Vagina (tissue), 2 donors: ENCODE measurements at regions not wholly inside any gene's neighbourhood (a gene's known extent, or its start where the extent isn't known, plus 50 kb on each side); places are given as distances from the start of the nearest gene placed in this dataset.

Experiments used
- DNase-seq, 2 donors: peaks; one replicate each; pipeline ENCODE4 v3.0.0-alpha.2; 2017; ENCODE audit errors: extremely low spot score in 2 of 2
- H3K27ac ChIP-seq: fragments of 200-600 bp; sonication (generic); one replicate; pipeline ENCODE4 v1.5.1; 2019
- H3K27me3 ChIP-seq: fragments of 200-600 bp; sonication (generic); one replicate; pipeline ENCODE4 v1.5.1; 2019
- H3K36me3 ChIP-seq, 2 donors: fragments of 200-600 bp; sonication (generic); one replicate each; pipeline ENCODE4 v1.5.1; 2017 to 2019
- H3K4me1 ChIP-seq: fragments of 200-600 bp; sonication (generic); one replicate; pipeline ENCODE4 v1.5.1; 2019
- H3K4me3 ChIP-seq, 2 donors: fragments of 200-600 bp; sonication (generic); 1 replicate in 1 of 2; 2 replicates in 1 of 2; pipeline ENCODE4 v1.5.1; 2016 to 2019
- H3K9me3 ChIP-seq: fragments of 200-600 bp; sonication (generic); one replicate; pipeline ENCODE4 v1.5.1; 2019
- POLR2A ChIP-seq, 2 donors: fragments of 450-650 bp; IDR thresholded peaks; one replicate each; pipeline ENCODE4 v1.6.1; 2017; ENCODE audit warnings: antibody characterized with exemption in 2 of 2, mild to moderate bottlenecking in 2 of 2, moderate library complexity in 2 of 2
- POLR2AphosphoS5 ChIP-seq, 2 donors: sonication (generic); formaldehyde crosslinking; IDR thresholded peaks; one replicate each; pipeline ENCODE4 v1.9.0; 2017; ENCODE audit warnings: antibody characterized with exemption in 2 of 2, mild to moderate bottlenecking in 2 of 2, low read depth in 1 of 2; ENCODE audit not compliant: insufficient read depth in 1 of 2
- intact Hi-C: fragments of 100-400 bp; cut with DNase I; formaldehyde crosslinking; loops from one replicate; pipeline ENCODE4 v1.15.1; 2023
- TF ChIP-seq, protein P1 (sequence below), 3 experiments: fragments of 450-650 bp in 2 of 3; fragments of 200-600 bp in 1 of 3; sonication (generic) in 1 of 3; IDR thresholded peaks; one replicate each; pipeline ENCODE4 v1.5.1; 2017 to 2019; ENCODE audit warnings: antibody characterized with exemption in 3 of 3, mild to moderate bottlenecking in 2 of 3, moderate library complexity in 2 of 3

DNA sequence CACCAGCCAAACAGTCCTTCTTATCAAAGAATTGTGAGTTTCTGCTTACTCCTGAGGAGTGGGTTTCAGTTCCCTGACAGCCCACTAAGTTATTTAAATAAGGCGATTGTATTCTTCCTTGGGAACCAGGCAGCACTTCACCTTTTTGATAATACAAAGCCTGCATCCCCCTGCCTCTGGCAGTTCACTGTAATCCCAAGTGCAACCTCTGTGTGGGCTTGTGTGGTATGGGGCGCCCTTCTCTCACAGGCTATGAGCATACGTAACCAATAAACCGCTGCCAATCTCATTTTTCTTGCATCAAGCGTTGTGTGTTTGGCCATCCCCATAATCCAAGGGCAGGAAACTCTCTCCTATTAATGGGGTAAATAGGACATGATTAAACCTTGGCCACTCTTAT, 1025.6 kb downstream of the NSUN3 start:
- Histone ChIP-seq H3K9me3 (no peaks in the 10 kb centered on the region), H3K36me3 (no peaks in the 10 kb centered on the region), H3K4me3 (no peak overlapping the region), H3K4me1 (no peaks in the 10 kb centered on the region), H3K27ac (no peak overlapping the region), H3K27me3 (no peaks in the 10 kb centered on the region)
- intact Hi-C loops = no loop called here
- TF ChIP-seq POLR2A (IDR thresholded peaks at IDR 0.05) (no peak), POLR2AphosphoS5 (IDR thresholded peaks at IDR 0.05; ENCODE audit: insufficient read depth in 1 of 2, low read depth in 1 of 2) (no peak)
- TF ChIP-seq, protein P1, sequence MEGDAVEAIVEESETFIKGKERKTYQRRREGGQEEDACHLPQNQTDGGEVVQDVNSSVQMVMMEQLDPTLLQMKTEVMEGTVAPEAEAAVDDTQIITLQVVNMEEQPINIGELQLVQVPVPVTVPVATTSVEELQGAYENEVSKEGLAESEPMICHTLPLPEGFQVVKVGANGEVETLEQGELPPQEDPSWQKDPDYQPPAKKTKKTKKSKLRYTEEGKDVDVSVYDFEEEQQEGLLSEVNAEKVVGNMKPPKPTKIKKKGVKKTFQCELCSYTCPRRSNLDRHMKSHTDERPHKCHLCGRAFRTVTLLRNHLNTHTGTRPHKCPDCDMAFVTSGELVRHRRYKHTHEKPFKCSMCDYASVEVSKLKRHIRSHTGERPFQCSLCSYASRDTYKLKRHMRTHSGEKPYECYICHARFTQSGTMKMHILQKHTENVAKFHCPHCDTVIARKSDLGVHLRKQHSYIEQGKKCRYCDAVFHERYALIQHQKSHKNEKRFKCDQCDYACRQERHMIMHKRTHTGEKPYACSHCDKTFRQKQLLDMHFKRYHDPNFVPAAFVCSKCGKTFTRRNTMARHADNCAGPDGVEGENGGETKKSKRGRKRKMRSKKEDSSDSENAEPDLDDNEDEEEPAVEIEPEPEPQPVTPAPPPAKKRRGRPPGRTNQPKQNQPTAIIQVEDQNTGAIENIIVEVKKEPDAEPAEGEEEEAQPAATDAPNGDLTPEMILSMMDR (IDR thresholded peaks at IDR 0.05) = no peak
- DNase-seq = no peak

DNA sequence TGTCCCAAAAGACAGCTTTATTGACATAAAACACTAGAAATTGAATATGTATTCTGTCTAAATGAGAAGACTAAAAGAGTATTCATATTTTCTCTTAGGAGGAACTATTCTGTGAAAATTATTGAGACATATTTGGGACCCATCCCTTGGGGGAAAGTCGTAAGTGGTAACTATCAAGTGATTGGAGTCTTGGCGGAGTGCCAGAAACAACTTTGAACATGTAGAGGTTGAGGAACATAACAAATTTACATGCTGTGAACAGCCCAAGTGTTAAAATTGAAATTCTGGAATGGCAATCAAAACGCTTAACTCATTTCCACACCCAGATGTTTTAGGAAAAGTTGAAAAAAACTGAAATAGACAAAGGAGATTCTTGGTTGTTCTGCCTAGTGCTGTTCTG, 1034.6 kb downstream of the NSUN3 start:
- Histone ChIP-seq H3K4me1 (no peaks in the 10 kb centered on the region), H3K4me3 (no peak overlapping the region), H3K27me3 (no peaks in the 10 kb centered on the region), H3K27ac (no peak overlapping the region), H3K9me3 (no peaks in the 10 kb centered on the region), H3K36me3 (no peaks in the 10 kb centered on the region)
- intact Hi-C loops = no loop called here
- DNase-seq = no peak
- TF ChIP-seq POLR2AphosphoS5 (IDR thresholded peaks at IDR 0.05; ENCODE audit: insufficient read depth in 1 of 2, low read depth in 1 of 2) = no peak
- TF ChIP-seq, protein P1 (IDR thresholded peaks at IDR 0.05) = no peak
- TF ChIP-seq POLR2A (IDR thresholded peaks at IDR 0.05) = no peak

DNA sequence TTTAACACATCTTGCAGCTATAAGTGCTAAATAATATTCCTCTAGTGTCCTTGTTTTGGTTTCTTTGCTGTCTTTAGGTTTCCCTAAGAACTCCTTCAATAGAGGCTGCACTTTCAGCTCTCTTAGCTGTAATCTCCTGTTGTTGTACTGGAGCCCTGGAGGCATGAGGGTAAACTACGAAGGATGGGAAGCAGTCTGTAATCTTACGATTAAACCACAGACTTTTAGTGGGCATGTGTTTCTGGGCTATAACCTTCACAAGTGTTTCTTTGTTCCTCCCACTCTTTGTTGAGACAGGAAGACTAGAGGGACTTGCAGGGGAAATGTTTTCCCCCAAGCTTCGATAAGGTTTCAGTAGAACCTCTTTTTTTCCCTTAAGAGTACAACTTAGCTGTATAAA, 1058.1 kb downstream of the NSUN3 start:
- Histone ChIP-seq H3K4me1 (no peaks in the 10 kb centered on the region), H3K9me3 (no peaks in the 10 kb centered on the region), H3K27ac (no peak overlapping the region), H3K36me3 (no peaks in the 10 kb centered on the region), H3K4me3 (no peak overlapping the region), H3K27me3 (no peaks in the 10 kb centered on the region)
- TF ChIP-seq, protein P1 (IDR thresholded peaks at IDR 0.05) = no peak
- TF ChIP-seq POLR2AphosphoS5 (IDR thresholded peaks at IDR 0.05; ENCODE audit: insufficient read depth in 1 of 2, low read depth in 1 of 2) = no peak
- no peak for TF ChIP-seq POLR2A (IDR thresholded peaks at IDR 0.05)
- no peak for DNase-seq
- intact Hi-C loops = no loop called here

DNA sequence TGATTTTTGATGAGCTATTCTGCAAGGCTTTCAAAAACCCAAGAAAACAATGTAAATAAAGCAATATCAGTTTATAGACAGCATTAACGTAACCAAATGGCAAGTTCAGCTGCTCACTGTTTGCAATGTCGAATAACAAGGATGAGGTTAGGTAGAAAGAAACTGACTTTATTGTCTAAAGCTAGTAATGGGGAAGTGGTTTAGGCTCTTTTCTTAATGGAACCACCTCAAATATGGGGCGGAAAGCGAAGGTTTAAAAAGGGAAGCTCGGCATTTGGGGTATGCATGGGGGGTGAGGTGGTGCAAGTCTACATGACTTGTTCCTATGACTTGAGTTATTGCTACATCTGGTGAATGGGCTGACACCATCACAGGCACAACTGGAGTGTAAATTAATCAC, 1060.2 kb downstream of the NSUN3 start:
- no peak overlapping the region for H3K27ac ChIP-seq
- no peaks in the 10 kb centered on the region for H3K9me3 ChIP-seq
- intact Hi-C loops = no loop called here
- H3K4me1 ChIP-seq = no peaks in the 10 kb centered on the region
- no peak overlapping the region for H3K4me3 ChIP-seq
- H3K36me3 ChIP-seq = no peaks in the 10 kb centered on the region
- H3K27me3 ChIP-seq = no peaks in the 10 kb centered on the region
- no peak for DNase-seq
- TF ChIP-seq, protein P1 (IDR thresholded peaks at IDR 0.05) = no peak
- TF ChIP-seq POLR2AphosphoS5 (IDR thresholded peaks at IDR 0.05; ENCODE audit: insufficient read depth in 1 of 2, low read depth in 1 of 2) = no peak
- TF ChIP-seq POLR2A (IDR thresholded peaks at IDR 0.05) = no peak

DNA sequence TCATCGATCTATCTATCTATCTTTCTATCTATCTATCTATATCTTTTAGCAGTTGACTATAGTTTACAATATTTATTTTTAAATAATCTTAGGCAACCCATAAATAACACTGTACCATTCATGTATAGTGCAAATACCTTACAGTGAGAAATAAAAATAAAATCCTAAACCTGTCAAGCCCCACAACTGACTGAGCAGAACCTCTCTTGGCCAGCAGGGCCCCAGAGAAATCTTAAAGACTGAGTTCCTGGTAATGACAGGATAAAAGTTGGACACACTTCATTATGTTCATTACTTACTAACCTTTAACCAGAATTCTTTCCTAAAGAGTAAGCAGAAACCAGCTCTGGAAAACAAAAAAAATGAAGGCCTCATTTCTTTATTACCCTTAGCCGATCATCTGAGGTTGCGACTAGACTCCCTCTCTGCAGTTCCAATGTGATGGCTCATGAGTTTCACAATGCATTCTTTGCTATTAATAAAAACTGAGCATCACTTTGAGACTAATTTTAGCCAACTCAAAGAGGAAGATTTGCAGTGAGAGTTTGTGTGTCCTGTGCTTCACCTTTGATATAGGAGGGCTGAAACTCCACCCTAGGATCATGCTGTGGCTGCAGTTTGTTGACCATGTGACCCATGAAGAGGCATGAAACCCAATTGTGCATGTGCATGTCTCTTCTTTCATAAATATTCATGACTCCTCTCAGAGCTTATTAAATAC, 1072.0 kb downstream of the NSUN3 start:
- H3K27me3 ChIP-seq = no peaks in the 10 kb centered on the region
- H3K4me3 ChIP-seq = no peak overlapping the region
- TF ChIP-seq POLR2A (IDR thresholded peaks at IDR 0.05) (no peak), POLR2AphosphoS5 (IDR thresholded peaks at IDR 0.05; ENCODE audit: insufficient read depth in 1 of 2, low read depth in 1 of 2) (no peak)
- TF ChIP-seq, protein P1 (IDR thresholded peaks at IDR 0.05) = no peak
- DNase-seq = no peak
- H3K27ac ChIP-seq = no peak overlapping the region
- intact Hi-C loops = no loop called here
- no peaks in the 10 kb centered on the region for H3K9me3 ChIP-seq
- no peaks in the 10 kb centered on the region for H3K36me3 ChIP-seq
- H3K4me1 ChIP-seq = no peaks in the 10 kb centered on the region
